IPS DF 6.9 (cell line): ENCODE measurements at regions not wholly inside any gene's neighbourhood (a gene's known extent, or its start where the extent isn't known, plus 50 kb on each side); places are given as distances from the start of the nearest gene placed in this dataset.

Source experiments
- DNase-seq: peaks from one replicate; pipeline ENCODE4 v3.0.0-alpha.2; 2013; ENCODE audit warnings: low read depth, low spot score
- H3K27ac ChIP-seq: one replicate; pipeline ENCODE4 v1.5.1; 2013; ENCODE audit warnings: low read length, control low read depth
- H3K27me3 ChIP-seq: 2 replicates; pipeline ENCODE4 v1.6.1; 2013; ENCODE audit warnings: mild to moderate bottlenecking, low read length; ENCODE audit not compliant: control insufficient read depth, insufficient read depth
- H3K36me3 ChIP-seq: 2 replicates; pipeline ENCODE4 v1.6.1; 2013; ENCODE audit warnings: low read length; ENCODE audit not compliant: control insufficient read depth, insufficient read depth
- H3K4me1 ChIP-seq: 2 replicates; pipeline ENCODE4 v1.6.1; 2013; ENCODE audit warnings: low read length; ENCODE audit not compliant: control insufficient read depth, insufficient read depth
- H3K4me3 ChIP-seq: 2 replicates; pipeline ENCODE4 v1.5.1; 2013; ENCODE audit warnings: mild to moderate bottlenecking, low read length
- H3K9me3 ChIP-seq: 2 replicates; pipeline ENCODE4 v1.6.1; 2013; ENCODE audit warnings: low read length, inconsistent platforms; ENCODE audit not compliant: control insufficient read depth, insufficient read depth
- WGBS: extraction: QIAGEN DNeasy Blood & Tissue Kit; methylation state at CpG from one replicate; pipeline ENCODE4 v1.1.7; 2013; ENCODE audit warnings: mixed read lengths, missing lambda C conversion rate; ENCODE audit not compliant: insufficient read length, insufficient coverage; 5-methylcytosine and 5-hydroxymethylcytosine counted together

- no peak overlapping the region for H3K4me3 ChIP-seq
- H3K36me3 ChIP-seq, result no peaks in the 10 kb centered on the region
- no peaks in the 10 kb centered on the region; the same call in 1 of the 2 replicates for H3K4me1 ChIP-seq
- WGBS, result no CpG with 5 or more reads among the region's 2 CpGs
- H3K9me3 ChIP-seq, result no peaks in the 10 kb centered on the region
- H3K27me3 ChIP-seq, result no peaks in the 10 kb centered on the region
- DNase-seq, result no peak
- H3K27ac ChIP-seq, result no peak overlapping the region
These were observed 172.3 kb downstream of the SPRY1 start for GRCh38 chr4:123568936-123569335.

DNA sequence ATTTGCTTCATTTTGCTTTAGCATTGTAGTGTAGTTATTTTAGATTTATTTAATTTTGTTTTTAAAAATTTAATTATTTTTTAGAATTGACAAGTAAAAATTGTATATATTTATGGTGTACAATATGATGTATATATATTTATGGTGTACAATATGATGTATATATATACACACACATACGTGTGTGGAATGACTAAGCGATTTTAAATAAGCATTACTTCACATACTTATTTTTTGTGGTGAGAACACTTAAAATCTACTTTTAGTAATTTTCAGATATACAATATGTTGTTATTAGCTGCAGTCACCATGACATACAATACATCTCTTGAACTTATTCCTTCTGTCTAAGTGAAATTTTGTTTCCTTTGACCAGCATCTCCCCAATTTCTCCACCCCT is 172.9 kb downstream of the SPRY1 start:
- Histone ChIP-seq H3K4me1 (no peaks in the 10 kb centered on the region; the same call in 1 of the 2 replicates), H3K27ac (no peak overlapping the region), H3K9me3 (no peaks in the 10 kb centered on the region), H3K36me3 (no peaks in the 10 kb centered on the region), H3K4me3 (no peak overlapping the region), H3K27me3 (no peaks in the 10 kb centered on the region)
- no peak for DNase-seq
- no CpG with 5 or more reads among the region's 2 CpGs for WGBS

- Histone ChIP-seq H3K9me3 (no peaks in the 10 kb centered on the region), H3K27ac (no peak overlapping the region), H3K36me3 (no peaks in the 10 kb centered on the region), H3K27me3 (no peaks in the 10 kb centered on the region), H3K4me3 (no peak overlapping the region), H3K4me1 (no peaks in the 10 kb centered on the region)
- no peak for DNase-seq
- no CpG with 5 or more reads among the region's 8 CpGs for WGBS
These were observed 177.4 kb downstream of the SPRY1 start for GRCh38 chr4:123573866-123574508.

DNA sequence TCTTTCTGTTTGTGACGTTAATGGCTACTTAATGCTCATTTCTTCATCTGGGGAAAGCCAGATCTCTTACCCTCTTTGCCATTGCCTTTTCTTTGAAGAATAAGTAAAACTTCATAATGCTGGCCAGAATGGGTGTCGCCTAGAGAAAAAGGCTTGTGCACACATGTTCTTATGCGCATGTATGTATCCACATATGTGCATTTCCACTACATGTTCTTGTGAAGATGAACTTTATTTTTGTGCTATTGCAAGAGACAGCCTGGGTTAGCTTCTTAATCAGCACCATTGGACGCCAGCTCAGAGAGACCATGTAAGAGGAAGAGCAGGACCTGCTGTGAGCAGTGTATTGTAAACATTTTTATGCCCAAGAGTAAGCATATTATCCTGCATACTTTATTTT is 178.7 kb downstream of the SPRY1 start:
- Histone ChIP-seq H3K27me3 (no peaks in the 10 kb centered on the region), H3K27ac (no peak overlapping the region), H3K4me1 (no peaks in the 10 kb centered on the region), H3K4me3 (no peak overlapping the region), H3K9me3 (no peaks in the 10 kb centered on the region), H3K36me3 (no peaks in the 10 kb centered on the region)
- no CpG with 5 or more reads among the region's 4 CpGs for WGBS
- DNase-seq, result no peak

GRCh38 chr4:123577225-123577906 is 180.8 kb downstream of the SPRY1 start:
- no peaks in the 10 kb centered on the region for H3K36me3 ChIP-seq
- no peak for DNase-seq
- H3K9me3 ChIP-seq, result no peaks in the 10 kb centered on the region; the same call in 1 of the 2 replicates
- no peak overlapping the region for H3K27ac ChIP-seq
- no peaks in the 10 kb centered on the region for H3K4me1 ChIP-seq
- WGBS, result no CpG with 5 or more reads among the region's 5 CpGs
- no peaks in the 10 kb centered on the region for H3K27me3 ChIP-seq
- no peak overlapping the region for H3K4me3 ChIP-seq

DNA sequence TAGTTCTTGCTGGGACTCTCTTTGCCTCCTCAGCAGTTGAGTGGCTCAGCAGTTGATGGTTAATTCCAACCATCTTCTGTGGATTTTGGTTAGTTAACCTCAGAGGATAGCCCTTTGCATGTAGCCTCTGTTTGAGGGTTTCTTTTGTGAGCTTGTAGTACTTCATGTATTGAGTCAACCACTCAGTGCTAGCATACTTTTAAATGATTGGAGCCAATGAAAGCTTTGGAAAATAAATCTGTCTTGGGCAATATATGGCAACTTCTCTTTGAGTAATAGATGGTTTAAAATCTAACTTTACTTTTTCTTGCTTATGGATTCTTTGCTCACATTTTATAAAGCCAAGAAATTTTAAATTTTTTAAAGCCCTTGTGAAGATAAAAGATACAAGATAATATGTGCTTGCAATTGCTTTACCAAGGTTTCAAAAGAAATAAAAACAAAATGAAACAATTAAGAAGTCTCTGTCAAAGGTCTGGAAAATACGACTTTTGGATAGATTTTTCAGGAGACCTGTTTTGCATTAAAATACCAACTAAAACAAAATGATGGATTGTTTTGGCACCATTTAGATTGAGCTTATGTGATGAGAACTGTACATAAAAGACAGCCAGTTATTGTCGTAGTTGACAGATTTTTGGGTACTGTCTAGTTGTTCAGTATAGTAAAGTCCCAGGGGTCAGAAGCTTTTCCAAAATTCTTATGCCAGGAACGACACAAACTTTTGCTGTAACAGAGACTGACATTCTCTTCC is 181.9 kb downstream of the SPRY1 start:
- Histone ChIP-seq H3K4me3 (no peak overlapping the region), H3K9me3 (no peaks in the 10 kb centered on the region; the same call in 1 of the 2 replicates), H3K27me3 (no peaks in the 10 kb centered on the region), H3K36me3 (no peaks in the 10 kb centered on the region), H3K4me1 (no peaks in the 10 kb centered on the region), H3K27ac (no peak overlapping the region)
- no CpG with 5 or more reads among the region's 3 CpGs for WGBS
- DNase-seq, result no peak

GRCh38 chr4:123579961-123580360 is 183.4 kb downstream of the SPRY1 start:
- H3K27ac ChIP-seq, result no peak overlapping the region
- no peaks in the 10 kb centered on the region for H3K4me1 ChIP-seq
- H3K9me3 ChIP-seq, result no peaks in the 10 kb centered on the region; the same call in 1 of the 2 replicates
- no peaks in the 10 kb centered on the region for H3K27me3 ChIP-seq
- H3K36me3 ChIP-seq, result no peaks in the 10 kb centered on the region
- DNase-seq, result no peak
- H3K4me3 ChIP-seq, result no peak overlapping the region
- WGBS, result no CpG with 5 or more reads among the region's 2 CpGs

DNA sequence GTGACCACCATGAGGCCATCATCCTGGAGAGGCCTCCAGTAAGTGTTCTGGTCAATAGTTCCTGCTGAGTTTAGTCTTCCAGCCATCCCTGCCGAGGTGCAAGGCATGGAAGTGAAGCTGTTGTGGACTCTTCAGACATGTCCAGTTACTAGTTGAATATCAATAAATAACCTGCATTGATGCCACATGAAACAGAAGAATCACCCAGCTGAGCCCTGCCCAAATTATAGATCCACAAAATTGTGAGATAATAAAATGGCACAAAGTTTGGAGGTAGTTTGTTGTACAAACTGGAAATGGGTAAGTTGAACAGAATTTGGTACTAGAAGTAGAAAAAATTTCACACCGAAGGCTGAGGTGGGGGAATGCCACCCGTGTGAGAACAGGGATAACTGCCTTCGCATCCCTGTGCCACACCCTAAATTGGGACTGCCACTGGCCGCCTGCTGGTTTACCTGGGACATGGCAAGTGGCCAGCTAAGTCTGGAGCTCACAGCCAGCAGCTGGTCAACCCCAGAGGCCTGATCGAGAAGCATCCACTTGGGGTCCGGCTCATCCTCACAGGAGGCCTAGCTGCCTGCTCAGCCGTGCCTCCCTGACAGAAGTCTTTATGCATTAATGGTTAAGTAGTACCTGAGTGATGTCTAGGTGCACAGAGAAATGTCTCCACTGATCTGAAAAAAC is 184.5 kb downstream of the SPRY1 start:
- no CpG with 5 or more reads among the region's 8 CpGs for WGBS
- Histone ChIP-seq H3K9me3 (no peaks in the 10 kb centered on the region; the same call in 1 of the 2 replicates), H3K36me3 (no peaks in the 10 kb centered on the region), H3K27me3 (no peaks in the 10 kb centered on the region), H3K4me1 (no peaks in the 10 kb centered on the region), H3K27ac (no peak overlapping the region), H3K4me3 (no peak overlapping the region)
- no peak for DNase-seq

- Histone ChIP-seq H3K9me3 (no peaks in the 10 kb centered on the region; the same call in 1 of the 2 replicates), H3K36me3 (no peaks in the 10 kb centered on the region), H3K27ac (no peak overlapping the region), H3K4me1 (no peaks in the 10 kb centered on the region), H3K27me3 (no peaks in the 10 kb centered on the region), H3K4me3 (no peak overlapping the region)
- no CpG with 5 or more reads among the region's 3 CpGs for WGBS
- no peak for DNase-seq
These were observed 185.2 kb downstream of the SPRY1 start for GRCh38 chr4:123581802-123582201.

GRCh38 chr4:123583043-123583442 is 186.4 kb downstream of the SPRY1 start:
- DNase-seq, result no peak

More at GRCh38 chr4:123583043-123583442, 186.4 kb downstream of the SPRY1 start:
- no peak overlapping the region for H3K27ac ChIP-seq
- no CpG with 5 or more reads among the region's 2 CpGs for WGBS
- no peak overlapping the region for H3K4me3 ChIP-seq
- H3K9me3 ChIP-seq, result no peaks in the 10 kb centered on the region; the same call in 1 of the 2 replicates
- H3K4me1 ChIP-seq, result no peaks in the 10 kb centered on the region
- H3K36me3 ChIP-seq, result no peaks in the 10 kb centered on the region
- H3K27me3 ChIP-seq, result no peaks in the 10 kb centered on the region
